Naive thymus-derived CD8-positive, alpha-beta T cell (primary cell): ENCODE measurements at regions not wholly inside any gene's neighbourhood (a gene's known extent, or its start where the extent isn't known, plus 50 kb on each side); places are given as distances from the start of the nearest gene placed in this dataset.

Experiments
- ATAC-seq, 2 donors: fragments of 150-1000 bp; cut with Tn5 transposase in 1 of 2; sonication (Bioruptor Pico), chemical (Tn5 transposase) in 1 of 2; 1 replicate in 1 of 2; 2 replicates in 1 of 2; pipeline ENCODE4 v1.10.0; 2021; ENCODE audit warnings: mild to moderate bottlenecking in 2 of 2, moderate library complexity in 2 of 2
- POLR2A ChIA-PET: fragments of 350-600 bp; sonication (Branson Sonifier 250); formaldehyde crosslinking; loops from one replicate; lab custom pipeline; 2021; ENCODE audit warnings: antibody characterized with exemption; lab: Charles Lee
- DNase-seq, 10 donors: peaks; one replicate each; pipeline versions ENCODE4 v3.0.0 to v3.0.0-alpha.2; 2020 to 2022
- H3K27ac Mint-ChIP-seq, 10 donors: one replicate each; pipeline ENCODE4 v1.8.0; 2020 to 2022; ENCODE audit warnings: mild to moderate bottlenecking in 10 of 10, mixed read lengths in 10 of 10, moderate library complexity in 4 of 10, inconsistent platforms in 1 of 10
- H3K27me3 Mint-ChIP-seq, 5 donors: one replicate each; pipeline ENCODE4 v1.8.0; 2021 to 2022; ENCODE audit warnings: mixed read lengths in 5 of 5
- H3K36me3 Mint-ChIP-seq, 3 donors: one replicate each; pipeline ENCODE4 v1.8.0; 2020 to 2022; ENCODE audit warnings: mixed read lengths in 3 of 3, mild to moderate bottlenecking in 2 of 3, inconsistent platforms in 1 of 3
- H3K4me1 Mint-ChIP-seq, 4 donors: one replicate each; pipeline ENCODE4 v1.8.0; 2021 to 2022; ENCODE audit warnings: mixed read lengths in 4 of 4
- H3K4me3 Mint-ChIP-seq, 10 donors: one replicate each; pipeline ENCODE4 v1.8.0; 2020 to 2022; ENCODE audit warnings: mild to moderate bottlenecking in 10 of 10, mixed read lengths in 10 of 10, moderate library complexity in 6 of 10, inconsistent platforms in 1 of 10
- H3K9me3 Mint-ChIP-seq, 9 donors: one replicate each; pipeline ENCODE4 v1.8.0; 2020 to 2022; ENCODE audit warnings: mixed read lengths in 9 of 9, mild to moderate bottlenecking in 3 of 9, inconsistent platforms in 1 of 9, moderate library complexity in 1 of 9

GRCh38 chr5:81854485-81854884 lies 103.6 kb upstream of the SSBP2 start:
- ATAC-seq (no peak), DNase-seq (no peak)
- Mint-ChIP-seq H3K27me3 (no peaks in the 10 kb centered on the region), H3K36me3 (no peaks in the 10 kb centered on the region), H3K9me3 (no peaks in the 10 kb centered on the region), H3K4me1 (peaks cover 27 to 66% (median 48%) of the 10 kb centered on the region in 4 donors), H3K4me3 (no peak overlapping the region), H3K27ac (peak overlapping the region in 5 of 10 donors; percentile 0 to 97 (median 18))
- POLR2A ChIA-PET, result no interaction called here

GRCh38 chr5:81853030-81853357 lies 102.1 kb upstream of the SSBP2 start:
- Mint-ChIP-seq H3K27me3 (no peaks in the 10 kb centered on the region), H3K9me3 (no peaks in the 10 kb centered on the region), H3K27ac (peak overlapping the region; percentile 79 to 97 (median 92)), H3K4me3 (peak overlapping the region; percentile 76 to 94 (median 88)), H3K4me1 (peaks cover 31 to 66% (median 50%) of the 10 kb centered on the region in 4 donors), H3K36me3 (no peaks in the 10 kb centered on the region)
- DNase-seq (no peak), ATAC-seq (no peak)
- POLR2A ChIA-PET, result interaction anchor here (0.9 to 5.8 kb wide), 5 partner anchors 25 to 425 kb away, joined by 4 to 190 read pairs (median 11); partner anchors contain the start of genes ATG10, RPS23 and SSBP2

- peak; percentile 2 to 33 for ATAC-seq
- DNase-seq, result peak in 6 of 10 donors; percentile 6 to 48 (median 32)
- H3K9me3 Mint-ChIP-seq, result no peaks in the 10 kb centered on the region
- peak overlapping the region; percentile 76 to 97 (median 88) for H3K4me3 Mint-ChIP-seq
- H3K27ac Mint-ChIP-seq, result peak overlapping the region; percentile 79 to 97 (median 92)
- no peaks in the 10 kb centered on the region for H3K36me3 Mint-ChIP-seq
- POLR2A ChIA-PET, result interaction anchor here (0.6 to 5.8 kb wide), 17 partner anchors 8 to 426 kb away, joined by 3 to 190 read pairs (median 4); partner anchors contain the start of genes ATG10, RPS23 and SSBP2
- peaks cover 31 to 66% (median 50%) of the 10 kb centered on the region in 4 donors for H3K4me1 Mint-ChIP-seq
- H3K27me3 Mint-ChIP-seq, result no peaks in the 10 kb centered on the region
These were observed 101.6 kb upstream of the SSBP2 start for GRCh38 chr5:81852291-81853029.

GRCh38 chr5:81851481-81852178 lies 100.7 kb upstream of the SSBP2 start:
- Mint-ChIP-seq H3K27me3 (no peaks in the 10 kb centered on the region), H3K27ac (peak overlapping the region; percentile 89 to 100 (median 97)), H3K36me3 (no peaks in the 10 kb centered on the region), H3K4me1 (peaks cover 29 to 61% (median 49%) of the 10 kb centered on the region in 4 donors), H3K4me3 (peak overlapping the region; percentile 88 to 97 (median 94)), H3K9me3 (no peaks in the 10 kb centered on the region)
- POLR2A ChIA-PET, result interaction anchor here (0.6 to 5.8 kb wide), 22 partner anchors 9 to 427 kb away, joined by 3 to 190 read pairs (median 4); partner anchors contain the start of genes ATG10, RPS23 and SSBP2
- DNase-seq, result peak; percentile 83 to 91 (median 85)
- ATAC-seq, result peak; percentile 87 to 88

- no peaks in the 10 kb centered on the region for H3K27me3 Mint-ChIP-seq
- ATAC-seq (no peak), DNase-seq (no peak)
- POLR2A ChIA-PET, result interaction anchor here (0.6 to 5.8 kb wide), 12 partner anchors 8 to 848 kb away, joined by 3 to 190 read pairs (median 6); partner anchors contain the start of genes ATG10, RPS23 and SSBP2
- peaks cover 29 to 59% (median 49%) of the 10 kb centered on the region in 4 donors for H3K4me1 Mint-ChIP-seq
- no peaks in the 10 kb centered on the region for H3K36me3 Mint-ChIP-seq
- no peaks in the 10 kb centered on the region for H3K9me3 Mint-ChIP-seq
- peak overlapping the region; percentile 88 to 97 (median 94) for H3K4me3 Mint-ChIP-seq
- H3K27ac Mint-ChIP-seq, result peak overlapping the region; percentile 73 to 100 (median 97)
These were observed 99.8 kb upstream of the SSBP2 start for GRCh38 chr5:81850501-81851357.

GRCh38 chr5:81849770-81850367 lies 99.0 kb upstream of the SSBP2 start:
- peaks cover 26 to 50% (median 44%) of the 10 kb centered on the region in 4 donors for H3K4me1 Mint-ChIP-seq
- DNase-seq (no peak), ATAC-seq (no peak)
- peak overlapping the region in 9 of 10 donors; percentile 50 to 97 (median 94) for H3K4me3 Mint-ChIP-seq
- H3K9me3 Mint-ChIP-seq, result no peaks in the 10 kb centered on the region
- POLR2A ChIA-PET, result interaction anchor here (0.6 to 5.8 kb wide), 4 partner anchors 71 to 847 kb away, joined by 5 to 190 read pairs (median 22); partner anchors contain the start of genes ATG10 and SSBP2
- peak overlapping the region in 8 of 10 donors; percentile 8 to 100 (median 85) for H3K27ac Mint-ChIP-seq
- no peaks in the 10 kb centered on the region for H3K36me3 Mint-ChIP-seq
- H3K27me3 Mint-ChIP-seq, result no peaks in the 10 kb centered on the region

- DNase-seq (no peak), ATAC-seq (no peak)
- Mint-ChIP-seq H3K27ac (peak overlapping the region in 1 of 10 donors; percentile 55), H3K27me3 (no peaks in the 10 kb centered on the region), H3K36me3 (no peaks in the 10 kb centered on the region), H3K4me1 (peaks cover 20 to 39% (median 36%) of the 10 kb centered on the region in 4 donors), H3K9me3 (no peaks in the 10 kb centered on the region), H3K4me3 (no peak overlapping the region)
- POLR2A ChIA-PET, result interaction anchor here (5.8 kb wide), 1 partner anchor 98 kb away, joined by 190 read pairs; the partner anchor contains the start of gene SSBP2
These were observed 97.5 kb upstream of the SSBP2 start for GRCh38 chr5:81848362-81848880.

GRCh38 chr5:81846301-81846700 lies 95.4 kb upstream of the SSBP2 start:
- no peaks in the 10 kb centered on the region for H3K9me3 Mint-ChIP-seq
- POLR2A ChIA-PET, result interaction anchor here (0.8 kb wide), 2 partner anchors 14 to 96 kb away, joined by 3 to 5 read pairs; partner anchors contain the start of gene SSBP2
- no peak overlapping the region for H3K4me3 Mint-ChIP-seq
- H3K4me1 Mint-ChIP-seq, result peaks cover 12 to 22% (median 17%) of the 10 kb centered on the region in 4 donors
- H3K36me3 Mint-ChIP-seq, result no peaks in the 10 kb centered on the region
- no peaks in the 10 kb centered on the region for H3K27me3 Mint-ChIP-seq
- no peak overlapping the region for H3K27ac Mint-ChIP-seq
- ATAC-seq, result no peak
- DNase-seq, result no peak

GRCh38 chr5:81843845-81844244 lies 92.9 kb upstream of the SSBP2 start:
- no peak overlapping the region for H3K4me3 Mint-ChIP-seq
- no peaks in the 10 kb centered on the region for H3K27me3 Mint-ChIP-seq
- no peak overlapping the region for H3K27ac Mint-ChIP-seq
- H3K4me1 Mint-ChIP-seq, result peaks cover 0 to 3% (median under 1%) of the 10 kb centered on the region in 4 donors
- DNase-seq (no peak), ATAC-seq (no peak)
- POLR2A ChIA-PET, result interaction anchor here (1.3 kb wide), 1 partner anchor 8 kb away, joined by 6 read pairs; no protein-coding TSS in a partner anchor
- H3K9me3 Mint-ChIP-seq, result no peaks in the 10 kb centered on the region
- H3K36me3 Mint-ChIP-seq, result no peaks in the 10 kb centered on the region

GRCh38 chr5:81842795-81843398 lies 92.0 kb upstream of the SSBP2 start:
- Mint-ChIP-seq H3K4me3 (no peak overlapping the region), H3K27me3 (no peaks in the 10 kb centered on the region), H3K9me3 (no peaks in the 10 kb centered on the region), H3K27ac (no peak overlapping the region), H3K4me1 (peaks cover 5 to 8% (median 7%) of the 10 kb centered on the region in 4 donors), H3K36me3 (no peaks in the 10 kb centered on the region)
- DNase-seq (no peak), ATAC-seq (no peak)
- POLR2A ChIA-PET, result interaction anchor here (1.3 kb wide), 1 partner anchor 9 kb away, joined by 6 read pairs; no protein-coding TSS in a partner anchor

- H3K9me3 Mint-ChIP-seq, result no peaks in the 10 kb centered on the region
- ATAC-seq (no peak), DNase-seq (no peak)
- peaks cover 5 to 10% (median 7%) of the 10 kb centered on the region in 4 donors for H3K4me1 Mint-ChIP-seq
- no peaks in the 10 kb centered on the region for H3K27me3 Mint-ChIP-seq
- H3K27ac Mint-ChIP-seq, result no peak overlapping the region
- POLR2A ChIA-PET, result interaction anchor here (1.3 to 2.9 kb wide), 2 partner anchors 13 to 413 kb away, joined by 5 to 13 read pairs; no protein-coding TSS in a partner anchor
- H3K36me3 Mint-ChIP-seq, result no peaks in the 10 kb centered on the region
- no peak overlapping the region for H3K4me3 Mint-ChIP-seq
These were observed 88.1 kb upstream of the SSBP2 start for GRCh38 chr5:81839034-81839433.
